ENCODE measurements at regions not wholly inside any gene's neighbourhood (a gene's known extent, or its start where the extent isn't known, plus 50 kb on each side); places are given as distances from the start of the nearest gene placed in this dataset.

DNA sequence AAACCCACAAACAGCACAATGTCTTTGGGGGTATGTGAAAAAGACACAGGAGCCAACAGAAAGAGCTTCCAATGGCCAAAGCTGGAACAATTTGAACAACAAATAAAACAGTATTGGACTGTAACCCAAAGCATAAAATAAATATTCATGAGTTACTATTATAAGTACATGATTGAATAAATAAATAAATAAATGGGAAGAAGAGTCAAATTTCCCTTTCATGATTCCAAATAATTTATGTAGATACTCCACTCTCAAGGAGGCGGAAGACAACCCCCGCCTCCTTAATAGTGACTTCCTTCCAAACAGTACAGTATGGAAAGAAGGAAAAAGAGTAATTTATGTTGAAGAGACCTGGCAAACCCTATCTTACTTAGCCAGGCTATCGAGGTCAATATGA lies 124.4 kb upstream of the P2RY1 start:
- H3K9me3 ChIP-seq = no peaks in the 10 kb centered on the region
- TF ChIP-seq HES2 (IDR thresholded peaks at IDR 0.05) = no peak
- TF ChIP-seq, protein P1, sequence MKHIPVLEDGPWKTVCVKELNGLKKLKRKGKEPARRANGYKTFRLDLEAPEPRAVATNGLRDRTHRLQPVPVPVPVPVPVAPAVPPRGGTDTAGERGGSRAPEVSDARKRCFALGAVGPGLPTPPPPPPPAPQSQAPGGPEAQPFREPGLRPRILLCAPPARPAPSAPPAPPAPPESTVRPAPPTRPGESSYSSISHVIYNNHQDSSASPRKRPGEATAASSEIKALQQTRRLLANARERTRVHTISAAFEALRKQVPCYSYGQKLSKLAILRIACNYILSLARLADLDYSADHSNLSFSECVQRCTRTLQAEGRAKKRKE (CRISPR knock-in tag; IDR thresholded peaks at IDR 0.05; ENCODE audit: low read depth) = no peak
- TF ChIP-seq POLR2A (IDR thresholded peaks at IDR 0.05; ENCODE audit: low read length) = no peak
- TF ChIP-seq MYC (IDR thresholded peaks at IDR 0.05; ENCODE audit: borderline replicate concordance, low read length) = no peak
- TF ChIP-seq, protein P2, sequence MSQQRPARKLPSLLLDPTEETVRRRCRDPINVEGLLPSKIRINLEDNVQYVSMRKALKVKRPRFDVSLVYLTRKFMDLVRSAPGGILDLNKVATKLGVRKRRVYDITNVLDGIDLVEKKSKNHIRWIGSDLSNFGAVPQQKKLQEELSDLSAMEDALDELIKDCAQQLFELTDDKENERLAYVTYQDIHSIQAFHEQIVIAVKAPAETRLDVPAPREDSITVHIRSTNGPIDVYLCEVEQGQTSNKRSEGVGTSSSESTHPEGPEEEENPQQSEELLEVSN (IDR thresholded peaks at IDR 0.05; ENCODE audit: borderline replicate concordance, low read depth) = no peak
- no peak for TF ChIP-seq HMGXB4 (CRISPR knock-in tag; IDR thresholded peaks at IDR 0.05; ENCODE audit: borderline replicate concordance)
- TF ChIP-seq MAZ (IDR thresholded peaks at IDR 0.05; ENCODE audit: borderline replicate concordance, low read depth, low read length) = no peak
- no peak for TF ChIP-seq KDM5A (IDR thresholded peaks at IDR 0.05)
- no peak for TF ChIP-seq EHF (CRISPR knock-in tag; IDR thresholded peaks at IDR 0.05)
- TF ChIP-seq FOXS1 (CRISPR knock-in tag; IDR thresholded peaks at IDR 0.05) = no peak
- no peak for TF ChIP-seq EHMT2 (IDR thresholded peaks at IDR 0.05; ENCODE audit: low read depth)
- no peak for TF ChIP-seq ZNF302 (CRISPR knock-in tag; IDR thresholded peaks at IDR 0.05)
- TF ChIP-seq FOSB (CRISPR knock-in tag; IDR thresholded peaks at IDR 0.05) = no peak
- no peak for TF ChIP-seq NR3C1 (IDR thresholded peaks at IDR 0.05)
- no peak for TF ChIP-seq HDAC2 (IDR thresholded peaks at IDR 0.05)
- TF ChIP-seq CBX2 (IDR thresholded peaks at IDR 0.05; ENCODE audit: borderline replicate concordance, low read depth) = no peak
- H3K27ac ChIP-seq = no peak overlapping the region
- H3K4me2 ChIP-seq = no peak overlapping the region
- FAIRE-seq (no peak), ATAC-seq (no peak), DNase-seq (ENCODE audit: low read depth in 1 of 2, low spot score in 1 of 2) (no peak)
- no peak overlapping the region for H3K4me3 ChIP-seq
- POLR2A ChIA-PET = no interaction called here
- H3K4me1 ChIP-seq = no peaks in the 10 kb centered on the region
- CTCF ChIA-PET = interaction anchor here (0.6 kb wide), 1 partner anchor 15 kb away, joined by 4 read pairs; no protein-coding TSS in a partner anchor
- 60% methylated on average over 3 of the region's 3 CpGs for WGBS (ENCODE audit: missing lambda C conversion rate)

- H3K4me3 ChIP-seq = no peak overlapping the region
- DNase-seq (ENCODE audit: low read depth in 1 of 2, low spot score in 1 of 2) (no peak), ATAC-seq (no peak), FAIRE-seq (no peak)
- ChIA-PET CTCF (interaction anchor here (0.6 kb wide), 1 partner anchor 151 kb away, joined by 3 read pairs; no protein-coding TSS in a partner anchor), POLR2A (no interaction called here)
- H3K27ac ChIP-seq = no peak overlapping the region
- no peak overlapping the region for H3K4me2 ChIP-seq
- H3K9me3 ChIP-seq = no peaks in the 10 kb centered on the region
- TF ChIP-seq NFE2L2 (conservative IDR thresholded peaks at IDR 0.05; ENCODE audit: low read length) (no peak), JUN (IDR thresholded peaks at IDR 0.05) (no peak), HOXB5 (CRISPR knock-in tag; IDR thresholded peaks at IDR 0.05) (no peak), HMGXB4 (CRISPR knock-in tag; IDR thresholded peaks at IDR 0.05; ENCODE audit: borderline replicate concordance) (no peak), ZNF302 (CRISPR knock-in tag; IDR thresholded peaks at IDR 0.05) (no peak), RAD21 (conservative IDR thresholded peaks at IDR 0.05 in 1 of 2, IDR thresholded peaks at IDR 0.05 in 1 of 2) (no peak), EP300 (IDR thresholded peaks at IDR 0.05) (no peak), TFCP2L1 (CRISPR knock-in tag; IDR thresholded peaks at IDR 0.05) (no peak), RNF2 (IDR thresholded peaks at IDR 0.05; ENCODE audit: borderline replicate concordance, low read depth) (no peak), FOSL2 (IDR thresholded peaks at IDR 0.05) (no peak), FOSL2 (CRISPR knock-in tag; IDR thresholded peaks at IDR 0.05) (no peak), NPAS2 (CRISPR knock-in tag; IDR thresholded peaks at IDR 0.05; ENCODE audit: borderline replicate concordance) (no peak), EHMT2 (IDR thresholded peaks at IDR 0.05; ENCODE audit: low read depth) (no peak), KDM5A (IDR thresholded peaks at IDR 0.05) (no peak), MAFK (IDR thresholded peaks at IDR 0.05; ENCODE audit: partially characterized antibody) (no peak), CBX8 (IDR thresholded peaks at IDR 0.05) (no peak), SMC3 (IDR thresholded peaks at IDR 0.05) (no peak)
- TF ChIP-seq, protein P3, sequence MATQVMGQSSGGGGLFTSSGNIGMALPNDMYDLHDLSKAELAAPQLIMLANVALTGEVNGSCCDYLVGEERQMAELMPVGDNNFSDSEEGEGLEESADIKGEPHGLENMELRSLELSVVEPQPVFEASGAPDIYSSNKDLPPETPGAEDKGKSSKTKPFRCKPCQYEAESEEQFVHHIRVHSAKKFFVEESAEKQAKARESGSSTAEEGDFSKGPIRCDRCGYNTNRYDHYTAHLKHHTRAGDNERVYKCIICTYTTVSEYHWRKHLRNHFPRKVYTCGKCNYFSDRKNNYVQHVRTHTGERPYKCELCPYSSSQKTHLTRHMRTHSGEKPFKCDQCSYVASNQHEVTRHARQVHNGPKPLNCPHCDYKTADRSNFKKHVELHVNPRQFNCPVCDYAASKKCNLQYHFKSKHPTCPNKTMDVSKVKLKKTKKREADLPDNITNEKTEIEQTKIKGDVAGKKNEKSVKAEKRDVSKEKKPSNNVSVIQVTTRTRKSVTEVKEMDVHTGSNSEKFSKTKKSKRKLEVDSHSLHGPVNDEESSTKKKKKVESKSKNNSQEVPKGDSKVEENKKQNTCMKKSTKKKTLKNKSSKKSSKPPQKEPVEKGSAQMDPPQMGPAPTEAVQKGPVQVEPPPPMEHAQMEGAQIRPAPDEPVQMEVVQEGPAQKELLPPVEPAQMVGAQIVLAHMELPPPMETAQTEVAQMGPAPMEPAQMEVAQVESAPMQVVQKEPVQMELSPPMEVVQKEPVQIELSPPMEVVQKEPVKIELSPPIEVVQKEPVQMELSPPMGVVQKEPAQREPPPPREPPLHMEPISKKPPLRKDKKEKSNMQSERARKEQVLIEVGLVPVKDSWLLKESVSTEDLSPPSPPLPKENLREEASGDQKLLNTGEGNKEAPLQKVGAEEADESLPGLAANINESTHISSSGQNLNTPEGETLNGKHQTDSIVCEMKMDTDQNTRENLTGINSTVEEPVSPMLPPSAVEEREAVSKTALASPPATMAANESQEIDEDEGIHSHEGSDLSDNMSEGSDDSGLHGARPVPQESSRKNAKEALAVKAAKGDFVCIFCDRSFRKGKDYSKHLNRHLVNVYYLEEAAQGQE (IDR thresholded peaks at IDR 0.05) = no peak
- H3K4me1 ChIP-seq = no peaks in the 10 kb centered on the region
Observed at GRCh38 chr3:152713989-152714388, 120.9 kb upstream of the P2RY1 start.

All from A549 (cell line).